Right lung (tissue), 2 donors: ENCODE measurements at regions not wholly inside any gene's neighbourhood (a gene's known extent, or its start where the extent isn't known, plus 50 kb on each side); places are given as distances from the start of the nearest gene placed in this dataset.

ENCODE experiments used
- DNase-seq, 2 donors: peaks; one replicate each; pipeline ENCODE4 v3.0.0-alpha.2; 2013

GRCh38 chr1:103250441-103250861 lies 142.1 kb upstream of the COL11A1 start:
- DNase-seq: no peak

GRCh38 chr1:103248417-103249102 lies 140.2 kb upstream of the COL11A1 start:
- DNase-seq: no peak

GRCh38 chr1:103247517-103247916 lies 139.2 kb upstream of the COL11A1 start:
- no peak for DNase-seq

GRCh38 chr1:103243481-103243880 lies 135.2 kb upstream of the COL11A1 start:
- no peak for DNase-seq

GRCh38 chr1:103239034-103239433 lies 130.7 kb upstream of the COL11A1 start:
- no peak for DNase-seq

- DNase-seq: no peak
Observed at GRCh38 chr1:103230061-103230460, 121.7 kb upstream of the COL11A1 start.

- no peak for DNase-seq
Observed at GRCh38 chr1:103220631-103221041, 112.3 kb upstream of the COL11A1 start.

GRCh38 chr1:103218821-103219220 lies 110.5 kb upstream of the COL11A1 start:
- DNase-seq: no peak

- DNase-seq: no peak
Observed at GRCh38 chr1:103218369-103218768, 110.0 kb upstream of the COL11A1 start.

GRCh38 chr1:103211073-103211472 lies 102.8 kb upstream of the COL11A1 start:
- DNase-seq: no peak

- DNase-seq: no peak
Observed at GRCh38 chr1:103208844-103209243, 100.5 kb upstream of the COL11A1 start.

- no peak for DNase-seq
Observed at GRCh38 chr1:103199001-103199400, 90.7 kb upstream of the COL11A1 start.

GRCh38 chr1:103198076-103198475 lies 89.8 kb upstream of the COL11A1 start:
- no peak for DNase-seq

- no peak for DNase-seq
Observed at GRCh38 chr1:103197216-103197615, 88.9 kb upstream of the COL11A1 start.

GRCh38 chr1:103194984-103195383 lies 86.7 kb upstream of the COL11A1 start:
- no peak for DNase-seq

GRCh38 chr1:103194060-103194459 lies 85.7 kb upstream of the COL11A1 start:
- no peak for DNase-seq

GRCh38 chr1:103191327-103191726 lies 83.0 kb upstream of the COL11A1 start:
- no peak for DNase-seq

GRCh38 chr1:103190766-103191165 lies 82.4 kb upstream of the COL11A1 start:
- no peak for DNase-seq

- no peak for DNase-seq
Observed at GRCh38 chr1:103187673-103188072, 79.4 kb upstream of the COL11A1 start.

GRCh38 chr1:103180660-103181059 lies 72.3 kb upstream of the COL11A1 start:
- DNase-seq: no peak

- DNase-seq: no peak
Observed at GRCh38 chr1:103177108-103177775, 68.9 kb upstream of the COL11A1 start.

- DNase-seq: no peak
Observed at GRCh38 chr1:103171041-103171590, 62.8 kb upstream of the COL11A1 start.

- DNase-seq: no peak
Observed at GRCh38 chr1:103170609-103171008, 62.3 kb upstream of the COL11A1 start.
